Activated CD4-positive, alpha-beta T cell treated with anti-CD3 and anti-CD28 coated beads for 1 hour (primary cell): ENCODE measurements at regions not wholly inside any gene's neighbourhood (a gene's known extent, or its start where the extent isn't known, plus 50 kb on each side); places are given as distances from the start of the nearest gene placed in this dataset.

Experiments
- DNase-seq: peaks from one replicate; pipeline ENCODE4 v3.0.0-alpha.2; 2020

- no peak for DNase-seq
These were observed 94.7 kb downstream of the SIK1 start for GRCh38 chr21:43331962-43332828.

GRCh38 chr21:43331111-43331961 is 95.6 kb downstream of the SIK1 start:
- DNase-seq: no peak

- no peak for DNase-seq
These were observed 96.5 kb downstream of the SIK1 start for GRCh38 chr21:43330306-43330881.

- DNase-seq: no peak
These were observed 97.1 kb downstream of the SIK1 start for GRCh38 chr21:43329711-43330269.

GRCh38 chr21:43328958-43329691 is 97.8 kb downstream of the SIK1 start:
- no peak for DNase-seq

- no peak for DNase-seq
These were observed 98.6 kb downstream of the SIK1 start for GRCh38 chr21:43328185-43328957.

- no peak for DNase-seq
These were observed 100.8 kb downstream of the SIK1 start for GRCh38 chr21:43325968-43326715.

GRCh38 chr21:43325036-43325435 is 101.9 kb downstream of the SIK1 start:
- no peak for DNase-seq

- no peak for DNase-seq
These were observed 102.3 kb downstream of the SIK1 start for GRCh38 chr21:43324596-43324995.

- no peak for DNase-seq
These were observed 103.5 kb downstream of the SIK1 start for GRCh38 chr21:43323244-43324005.

GRCh38 chr21:43322805-43323204 is 104.1 kb downstream of the SIK1 start:
- no peak for DNase-seq

- no peak for DNase-seq
These were observed 104.6 kb downstream of the SIK1 start for GRCh38 chr21:43322311-43322710.

GRCh38 chr21:43321611-43322010 is 105.3 kb downstream of the SIK1 start:
- DNase-seq: no peak

GRCh38 chr21:43321111-43321510 is 105.8 kb downstream of the SIK1 start:
- DNase-seq: no peak

- no peak for DNase-seq
These were observed 106.4 kb downstream of the SIK1 start for GRCh38 chr21:43320526-43320925.

- no peak for DNase-seq
These were observed 107.8 kb downstream of the SIK1 start for GRCh38 chr21:43318841-43319781.

GRCh38 chr21:43318368-43318767 is 108.6 kb downstream of the SIK1 start:
- DNase-seq: no peak

- DNase-seq: no peak
These were observed 109.0 kb downstream of the SIK1 start for GRCh38 chr21:43317959-43318358.

- no peak for DNase-seq
These were observed 109.6 kb downstream of the SIK1 start for GRCh38 chr21:43317254-43317748.
